HG03064 (cell line): ENCODE measurements at regions not wholly inside any gene's neighbourhood (a gene's known extent, or its start where the extent isn't known, plus 50 kb on each side); places are given as distances from the start of the nearest gene placed in this dataset.

Experiments used
- ATAC-seq: cut with Tn5 transposase; IDR thresholded peaks from one replicate; pipeline ENCODE4 v1.9.1; 2021; ENCODE audit warnings: low read depth; ENCODE audit not compliant: unreplicated experiment

- ATAC-seq: no peak
These were observed 439.8 kb upstream of the JARID2 start for GRCh38 chr6:14806101-14806500.

GRCh38 chr6:14807130-14807529 lies 438.7 kb upstream of the JARID2 start:
- ATAC-seq: no peak

- no peak for ATAC-seq
These were observed 437.9 kb upstream of the JARID2 start for GRCh38 chr6:14807971-14808370.

- no peak for ATAC-seq
These were observed 435.8 kb upstream of the JARID2 start for GRCh38 chr6:14810021-14810420.

GRCh38 chr6:14811775-14812428 lies 434.0 kb upstream of the JARID2 start:
- ATAC-seq: no peak

- ATAC-seq: no peak
These were observed 431.9 kb upstream of the JARID2 start for GRCh38 chr6:14814016-14814415.

- ATAC-seq: no peak
These were observed 429.6 kb upstream of the JARID2 start for GRCh38 chr6:14816116-14816859.

- ATAC-seq: no peak
These were observed 428.8 kb upstream of the JARID2 start for GRCh38 chr6:14817074-14817473.

GRCh38 chr6:14818422-14818884 lies 427.4 kb upstream of the JARID2 start:
- ATAC-seq: no peak

- ATAC-seq: no peak
These were observed 426.9 kb upstream of the JARID2 start for GRCh38 chr6:14819001-14819400.

- ATAC-seq: no peak
These were observed 425.9 kb upstream of the JARID2 start for GRCh38 chr6:14819840-14820420.

- ATAC-seq: no peak
These were observed 423.8 kb upstream of the JARID2 start for GRCh38 chr6:14822012-14822553.

- ATAC-seq: no peak
These were observed 423.2 kb upstream of the JARID2 start for GRCh38 chr6:14822679-14823078.

- ATAC-seq: no peak
These were observed 421.8 kb upstream of the JARID2 start for GRCh38 chr6:14824060-14824459.

GRCh38 chr6:14824484-14825275 lies 421.2 kb upstream of the JARID2 start:
- no peak for ATAC-seq

GRCh38 chr6:14826456-14826855 lies 419.4 kb upstream of the JARID2 start:
- no peak for ATAC-seq

- ATAC-seq: no peak
These were observed 418.5 kb upstream of the JARID2 start for GRCh38 chr6:14827354-14827753.

- ATAC-seq: no peak
These were observed 417.7 kb upstream of the JARID2 start for GRCh38 chr6:14828201-14828611.

- ATAC-seq: no peak
These were observed 414.8 kb upstream of the JARID2 start for GRCh38 chr6:14831070-14831469.

- ATAC-seq: no peak
These were observed 413.9 kb upstream of the JARID2 start for GRCh38 chr6:14831937-14832336.

GRCh38 chr6:14832427-14832826 lies 413.4 kb upstream of the JARID2 start:
- ATAC-seq: no peak
